IMR-90 (cell line): ENCODE measurements at regions not wholly inside any gene's neighbourhood (a gene's known extent, or its start where the extent isn't known, plus 50 kb on each side); places are given as distances from the start of the nearest gene placed in this dataset.
"Not testable (repeated sequence)": the region's sequence is repeated elsewhere in the genome, so short reads cannot be mapped to it uniquely, and the experiment has no call there.

Experiments used
- BHLHE40 ChIP-seq: fragments of 150-350 bp; IDR thresholded peaks from 2 replicates; pipeline ENCODE4 v1.6.1; 2016; ENCODE audit warnings: mild to moderate bottlenecking, low read depth, low read length
- CEBPB ChIP-seq: IDR thresholded peaks from 2 replicates; pipeline ENCODE4 v1.6.1; 2012; ENCODE audit warnings: low read depth, low read length, improper control_type of control experiment
- CTCF ChIP-seq: conservative IDR thresholded peaks from 2 replicates; pipeline ENCODE4 v1.5.1; 2012; ENCODE audit warnings: mild to moderate bottlenecking, low read depth, low read length, improper control_type of control experiment
- MAFK ChIP-seq: IDR thresholded peaks from 2 replicates; pipeline ENCODE4 v1.6.1; 2012; ENCODE audit warnings: low read depth, low read length, improper control_type of control experiment
- MAZ ChIP-seq: IDR thresholded peaks from 2 replicates; pipeline ENCODE4 v1.6.1; 2012; ENCODE audit warnings: low read depth, mild to moderate bottlenecking, low read length, improper control_type of control experiment, moderate library complexity, borderline replicate concordance
- MXI1 ChIP-seq: IDR thresholded peaks from 2 replicates; pipeline ENCODE4 v1.6.1; 2012; ENCODE audit warnings: low read depth, mild to moderate bottlenecking, low read length, moderate library complexity, borderline replicate concordance
- NFE2L2 ChIP-seq: fragments of 150-350 bp; IDR thresholded peaks from 2 replicates; pipeline ENCODE4 v1.6.1; 2016; ENCODE audit warnings: low read depth, mild to moderate bottlenecking, low read length
- POLR2A ChIP-seq: IDR thresholded peaks from 2 replicates; pipeline ENCODE4 v1.6.1; 2012; ENCODE audit warnings: mild to moderate bottlenecking, low read depth, low read length
- RCOR1 ChIP-seq: IDR thresholded peaks from 2 replicates; pipeline ENCODE4 v1.6.1; 2012; ENCODE audit warnings: mild to moderate bottlenecking, low read length, improper control_type of control experiment; ENCODE audit not compliant: insufficient replicate concordance
- RFX5 ChIP-seq: IDR thresholded peaks from 2 replicates; pipeline ENCODE4 v1.8.0; 2012; ENCODE audit warnings: low read depth, mild to moderate bottlenecking, low read length, moderate library complexity
- SMC3 ChIP-seq: fragments of 150-350 bp; IDR thresholded peaks from 2 replicates; pipeline ENCODE4 v1.6.1; 2016; ENCODE audit warnings: low read depth, mild to moderate bottlenecking, antibody characterized with exemption, low read length, moderate library complexity
- USF2 ChIP-seq: fragments of 150-350 bp; IDR thresholded peaks from 2 replicates; pipeline ENCODE4 v1.6.1; 2017; ENCODE audit warnings: mild to moderate bottlenecking, antibody characterized with exemption, low read length, low read depth

GRCh38 chr11:87494936-87495335 is 457.2 kb downstream of the TMEM135 start:
- TF ChIP-seq CTCF, SMC3, NFE2L2, POLR2A, RCOR1, BHLHE40, MXI1, RFX5, MAZ, CEBPB, USF2, MAFK: not testable (repeated sequence)
